Nucleus accumbens (tissue), 56 donors: ENCODE measurements at regions not wholly inside any gene's neighbourhood (a gene's known extent, or its start where the extent isn't known, plus 50 kb on each side); places are given as distances from the start of the nearest gene placed in this dataset.
"Not testable (repeated sequence)": the region's sequence is repeated elsewhere in the genome, so short reads cannot be mapped to it uniquely, and the experiment has no call there.

Source experiments
- DNase-seq, 56 donors: peaks; one replicate each; lab custom pipeline; 2025; lab: John Stamatoyannopoulos, UW

DNA sequence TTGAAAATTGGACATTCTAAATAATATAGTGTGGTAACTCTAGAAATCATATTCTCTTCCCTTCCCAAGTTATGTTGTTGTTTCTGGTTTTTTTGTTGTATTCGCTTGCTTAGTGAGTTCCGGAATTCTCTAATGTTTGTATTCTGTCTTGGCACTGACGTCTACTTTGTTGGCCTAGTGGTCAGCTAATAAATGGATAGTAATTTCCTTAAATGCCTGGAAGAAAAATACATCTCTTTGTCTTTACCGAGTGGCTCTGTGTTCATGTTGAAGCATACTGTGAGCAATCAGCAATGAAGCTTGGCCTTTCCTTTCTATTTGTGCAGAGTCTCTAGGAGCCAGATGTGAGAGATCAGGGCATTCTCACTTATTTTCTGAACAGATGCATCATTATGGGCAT, 1225.7 kb downstream of the JRKL start:
- DNase-seq, result no peak

GRCh38 chr11:97617031-97617430, 1227.2 kb downstream of the JRKL start:
- DNase-seq, result no peak

GRCh38 chr11:97620007-97620406, 1230.2 kb downstream of the JRKL start:
- no peak for DNase-seq

GRCh38 chr11:97621282-97621681, 1231.5 kb downstream of the JRKL start:
- no peak for DNase-seq

DNA sequence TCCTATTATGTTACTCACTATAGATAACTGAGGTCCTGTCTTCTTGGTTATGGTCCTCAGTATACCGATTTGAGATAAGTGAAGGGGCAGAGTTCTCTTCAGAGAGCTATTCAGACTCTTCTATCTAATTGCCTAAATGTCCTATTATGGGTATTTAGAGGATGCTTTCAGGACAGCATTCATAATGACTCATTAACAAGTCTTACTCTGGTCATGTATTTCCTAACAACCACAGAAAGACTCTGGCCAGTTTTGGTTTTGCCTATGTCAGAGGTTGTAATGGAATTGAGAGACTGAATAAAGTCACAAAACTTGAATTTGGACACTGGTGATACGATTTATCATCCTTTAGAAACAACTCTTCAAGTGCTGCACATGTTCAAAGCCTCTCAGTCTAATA, 1233.0 kb downstream of the JRKL start:
- no peak for DNase-seq

DNA sequence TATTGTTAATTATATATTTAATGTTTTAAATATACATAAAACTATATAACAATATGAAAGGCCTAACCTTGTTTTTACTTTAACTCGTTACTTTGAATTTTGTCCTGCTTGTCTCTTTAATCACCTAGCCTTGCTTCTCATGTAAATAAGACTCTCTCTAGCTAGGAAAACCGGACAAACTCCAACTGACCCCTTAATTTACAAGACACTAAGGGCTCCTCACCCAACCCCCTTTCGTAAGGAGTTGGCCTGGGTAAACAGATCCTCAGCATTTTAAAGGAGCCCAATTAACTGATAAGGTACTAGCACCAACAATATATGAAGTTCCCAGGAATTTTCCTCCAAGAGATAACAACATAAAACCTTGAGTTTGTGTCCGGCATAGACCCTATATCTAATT, 1246.9 kb downstream of the JRKL start:
- not testable (repeated sequence) for DNase-seq

DNA sequence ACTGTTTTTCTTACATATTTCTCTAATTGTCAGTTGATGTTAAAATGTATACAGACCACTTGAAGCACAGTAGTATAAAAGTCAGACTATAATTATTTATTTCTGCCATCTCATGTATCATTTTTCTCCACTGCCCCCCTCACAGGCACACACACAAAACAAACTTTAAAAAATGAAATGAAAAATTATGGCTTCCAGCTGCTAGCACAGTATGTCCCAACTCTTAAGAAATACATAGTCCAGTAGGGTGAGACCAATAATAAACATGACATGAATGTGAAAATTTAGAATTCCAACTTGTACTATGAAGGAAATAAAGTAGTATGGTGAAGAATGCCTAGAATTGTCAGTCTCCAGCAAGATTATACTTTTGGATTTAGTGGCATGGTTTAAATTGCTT, 1247.9 kb downstream of the JRKL start:
- DNase-seq, result no peak

GRCh38 chr11:97638641-97639224, 1248.9 kb downstream of the JRKL start:
- no peak for DNase-seq

DNA sequence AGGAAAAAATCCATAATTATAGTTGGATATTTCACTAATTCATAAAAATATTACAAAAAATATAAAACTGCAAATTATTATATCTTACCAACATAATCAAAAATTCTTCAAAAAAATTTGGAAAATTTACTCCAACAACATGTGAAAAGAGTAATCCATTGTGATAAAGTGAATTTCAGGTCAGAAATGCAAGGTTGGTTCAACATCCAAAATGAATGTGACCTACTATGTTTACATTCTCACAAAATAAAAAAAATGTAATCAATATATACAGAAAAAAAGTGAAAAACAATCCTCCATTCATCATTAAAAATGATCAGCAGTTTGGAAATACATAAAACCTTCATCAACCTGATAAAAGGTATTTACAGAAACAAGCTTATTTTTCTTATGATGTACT, 1252.2 kb downstream of the JRKL start:
- no peak for DNase-seq

- no peak for DNase-seq
Observed at GRCh38 chr11:97645736-97646135, 1255.9 kb downstream of the JRKL start.

GRCh38 chr11:97656356-97656755, 1266.5 kb downstream of the JRKL start:
- no peak for DNase-seq

- no peak for DNase-seq
Observed at GRCh38 chr11:97657852-97658251, 1268.0 kb downstream of the JRKL start.

DNA sequence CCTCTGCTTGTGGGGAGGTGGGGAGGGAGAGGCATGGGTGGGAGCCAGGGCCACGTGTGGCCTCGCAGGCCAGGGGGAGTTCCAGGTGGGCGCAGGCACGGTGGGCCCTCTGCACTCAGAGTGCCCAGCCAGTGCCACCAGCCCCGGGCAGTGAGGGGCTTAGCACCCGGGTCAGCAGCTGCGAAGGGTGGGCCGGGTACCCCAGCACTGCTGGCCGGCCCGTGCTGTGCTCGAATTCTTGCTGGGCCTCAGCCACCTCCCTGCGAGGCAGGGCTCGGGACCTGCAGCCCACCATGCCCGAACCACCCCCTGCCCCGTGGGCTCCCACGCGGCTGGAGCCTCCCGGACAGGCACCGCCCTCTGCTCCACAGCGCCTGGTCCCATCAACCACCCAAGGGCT, 1277.2 kb downstream of the JRKL start:
- DNase-seq, result no peak

DNA sequence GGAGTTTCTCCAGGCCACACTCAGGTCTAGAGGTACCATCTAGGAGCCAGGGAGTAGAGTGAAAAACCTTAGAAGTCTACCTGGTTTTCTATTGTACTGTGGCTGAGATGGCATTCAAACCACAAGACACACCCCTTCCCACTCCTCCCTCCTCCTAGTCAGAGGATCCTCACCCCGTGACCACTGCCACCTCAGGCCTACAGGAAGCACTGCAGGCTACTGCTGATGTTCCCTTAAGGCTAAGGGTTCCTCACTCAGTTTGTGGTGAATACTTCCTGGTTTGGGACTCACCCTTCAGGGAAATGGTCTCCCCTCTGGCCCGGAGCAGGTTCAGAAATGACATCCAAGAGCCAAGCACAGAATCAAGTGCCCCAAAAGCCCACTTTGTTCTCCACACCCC, 1293.9 kb downstream of the JRKL start:
- DNase-seq, result no peak

- DNase-seq, result no peak
Observed at GRCh38 chr11:97684486-97685439, 1295.0 kb downstream of the JRKL start.

GRCh38 chr11:97685695-97686094, 1295.9 kb downstream of the JRKL start:
- no peak for DNase-seq

GRCh38 chr11:97687111-97687510, 1297.3 kb downstream of the JRKL start:
- DNase-seq, result no peak

GRCh38 chr11:97691061-97691460, 1301.2 kb downstream of the JRKL start:
- DNase-seq, result no peak

DNA sequence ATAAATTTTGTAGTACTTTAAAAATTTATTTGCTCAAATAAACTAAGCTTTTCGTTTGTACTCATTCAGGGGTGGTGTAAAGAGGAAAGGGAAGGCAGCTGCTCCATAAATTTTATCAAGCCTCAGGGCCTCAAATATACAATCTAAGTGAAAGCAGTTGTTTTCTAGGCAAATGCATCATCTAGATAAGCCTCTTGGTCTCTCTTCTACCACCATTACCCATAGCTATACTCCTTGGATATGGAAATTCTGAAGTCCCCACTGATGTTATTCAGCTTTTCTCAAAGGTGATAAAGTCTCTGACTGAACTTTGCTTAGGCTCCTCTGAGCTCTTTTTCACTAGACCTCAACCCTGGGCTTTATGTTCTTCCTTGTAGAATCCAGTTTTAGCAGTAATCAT, 1313.1 kb downstream of the JRKL start:
- DNase-seq, result no peak

DNA sequence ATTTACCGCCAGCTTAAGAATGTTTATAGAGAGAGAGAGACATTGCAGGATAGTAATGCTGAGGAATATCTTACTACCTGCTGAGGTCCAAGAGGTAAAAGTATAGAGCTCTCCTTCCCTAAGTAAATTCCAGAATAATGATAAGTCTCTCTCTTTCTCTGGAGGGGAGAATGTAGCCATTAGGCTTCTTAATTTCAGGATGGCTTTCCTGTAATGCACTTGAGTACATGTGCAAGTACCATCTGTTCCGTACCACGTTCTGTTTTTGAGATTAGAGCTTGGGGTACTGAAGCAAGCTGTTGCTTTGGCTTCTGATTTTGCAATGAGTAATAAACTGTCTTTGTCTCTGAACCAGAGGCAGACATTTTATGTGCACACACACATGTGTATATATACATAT, 1314.0 kb downstream of the JRKL start:
- DNase-seq, result no peak

DNA sequence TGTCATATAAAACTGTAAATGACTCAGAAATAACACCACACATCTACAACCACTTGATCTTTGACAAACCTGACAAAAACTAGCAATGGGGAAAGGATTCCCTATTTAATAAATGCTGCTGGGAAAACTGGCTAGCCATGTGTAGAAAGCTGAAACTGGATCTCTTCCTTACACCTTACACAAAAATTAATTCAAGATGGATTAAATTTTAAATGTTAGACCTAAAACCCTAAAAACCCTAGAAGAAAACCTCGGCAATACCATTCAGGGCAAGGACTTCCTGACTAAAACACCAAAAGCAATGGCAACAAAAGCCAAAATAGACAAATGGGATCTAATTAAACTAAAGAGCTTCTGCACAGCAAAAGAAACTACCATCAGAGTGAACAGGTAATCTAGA, 1315.3 kb upstream of the CNTN5 start:
- not testable (repeated sequence) for DNase-seq

DNA sequence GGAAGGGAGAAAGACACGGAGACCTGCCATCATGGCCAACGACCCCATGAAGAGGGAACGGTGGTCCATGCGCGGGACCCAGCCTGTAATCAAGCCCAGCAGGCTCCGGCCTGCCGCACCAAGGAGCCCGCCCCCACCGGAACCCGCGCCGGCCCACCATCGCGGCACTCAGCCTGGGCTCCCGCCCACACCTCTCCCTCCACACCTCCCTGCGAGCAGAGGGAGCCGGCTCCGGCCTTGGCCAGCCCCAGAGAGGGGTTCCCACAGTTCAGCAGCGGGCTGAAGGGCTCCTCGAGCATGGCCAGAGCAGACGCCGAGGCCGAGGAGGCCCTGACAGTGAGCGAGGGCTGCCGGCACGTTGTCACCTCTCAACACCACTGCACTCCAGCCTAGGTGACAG, 1302.8 kb upstream of the CNTN5 start:
- DNase-seq, result no peak
